ENCODE measurements at regions not wholly inside any gene's neighbourhood (a gene's known extent, or its start where the extent isn't known, plus 50 kb on each side); places are given as distances from the start of the nearest gene placed in this dataset.

GRCh38 chr5:147112899-147113298 lies 121.9 kb upstream of the STK32A start:
- no peak for TF ChIP-seq POLR2AphosphoS5 (IDR thresholded peaks at IDR 0.05; ENCODE audit: low read depth, low read length)
- TF ChIP-seq POLR2A (IDR thresholded peaks at IDR 0.05; ENCODE audit: low read depth, low read length) = no peak

Data from GM12891 (cell line).